ENCODE measurements at regions not wholly inside any gene's neighbourhood (a gene's known extent, or its start where the extent isn't known, plus 50 kb on each side); places are given as distances from the start of the nearest gene placed in this dataset.

GRCh38 chr13:112256716-112257494 lies 119.2 kb upstream of the SPACA7 start:
- WGBS, 2 donors: 83 to 91% methylated on average over 9 to 12 of the region's 12 CpGs
- no peaks in the 10 kb centered on the region for H3K9me3 ChIP-seq
- no peak overlapping the region for H3K4me3 ChIP-seq
- DNase-seq: no peak
- H3K27ac ChIP-seq: no peak overlapping the region
- H3K4me1 ChIP-seq: no peaks in the 10 kb centered on the region
- H3K36me3 ChIP-seq (ENCODE audit: low read depth, missing control alignments): no peaks in the 10 kb centered on the region
- intact Hi-C loops (cut with DNase I; ENCODE audit: low total_unique reads): no loop called here
- no peak for TF ChIP-seq CTCF (IDR thresholded peaks at IDR 0.05)
- TF ChIP-seq POLR2A (IDR thresholded peaks at IDR 0.05): no peak
- H3K27me3 ChIP-seq: no peaks in the 10 kb centered on the region

GRCh38 chr13:112259511-112259910 lies 116.6 kb upstream of the SPACA7 start:
- no peak for TF ChIP-seq POLR2A (IDR thresholded peaks at IDR 0.05)
- no peak for TF ChIP-seq CTCF (IDR thresholded peaks at IDR 0.05)
- H3K27ac ChIP-seq: no peak overlapping the region
- no peaks in the 10 kb centered on the region for H3K9me3 ChIP-seq
- no peaks in the 10 kb centered on the region for H3K36me3 ChIP-seq (ENCODE audit: low read depth, missing control alignments)
- 55 to 58% methylated on average over 8 of the region's 8 CpGs for WGBS, 2 donors
- no peak overlapping the region for H3K4me3 ChIP-seq
- no peak for DNase-seq
- H3K27me3 ChIP-seq: no peaks in the 10 kb centered on the region
- intact Hi-C loops (cut with DNase I; ENCODE audit: low total_unique reads): no loop called here
- no peaks in the 10 kb centered on the region for H3K4me1 ChIP-seq

GRCh38 chr13:112260108-112261055 lies 115.8 kb upstream of the SPACA7 start:
- Histone ChIP-seq H3K4me1 (no peaks in the 10 kb centered on the region), H3K4me3 (no peak overlapping the region), H3K27ac (no peak overlapping the region), H3K27me3 (no peaks in the 10 kb centered on the region), H3K9me3 (no peaks in the 10 kb centered on the region), H3K36me3 (ENCODE audit: low read depth, missing control alignments) (no peaks in the 10 kb centered on the region)
- no peak for DNase-seq
- 64 to 77% methylated on average over 21 to 29 of the region's 29 CpGs for WGBS, 2 donors
- TF ChIP-seq CTCF (IDR thresholded peaks at IDR 0.05) (no peak), POLR2A (IDR thresholded peaks at IDR 0.05) (no peak)
- intact Hi-C loops (cut with DNase I; ENCODE audit: low total_unique reads): no loop called here

- intact Hi-C loops (cut with DNase I; ENCODE audit: low total_unique reads): no loop called here
- Histone ChIP-seq H3K36me3 (ENCODE audit: low read depth, missing control alignments) (no peaks in the 10 kb centered on the region), H3K27ac (no peak overlapping the region), H3K4me3 (no peak overlapping the region), H3K27me3 (no peaks in the 10 kb centered on the region), H3K4me1 (no peaks in the 10 kb centered on the region), H3K9me3 (no peaks in the 10 kb centered on the region)
- no peak for TF ChIP-seq POLR2A (IDR thresholded peaks at IDR 0.05)
- TF ChIP-seq CTCF (IDR thresholded peaks at IDR 0.05): no peak
- WGBS, 2 donors: 86 to 94% methylated on average over 8 of the region's 8 CpGs
- DNase-seq: no peak
Measured at GRCh38 chr13:112261924-112262323, 114.2 kb upstream of the SPACA7 start.

All from testis (tissue), 2 donors.